Osteocyte (in vitro differentiated cells): ENCODE measurements at regions not wholly inside any gene's neighbourhood (a gene's known extent, or its start where the extent isn't known, plus 50 kb on each side); places are given as distances from the start of the nearest gene placed in this dataset.

Experiments used
- DNase-seq: peaks from one replicate; pipeline ENCODE4 v3.0.0; 2021; ENCODE audit warnings: mixed read lengths; ENCODE audit not compliant: unreplicated experiment; ENCODE audit errors: extremely low spot score
- H3K27ac Mint-ChIP-seq: one replicate; pipeline ENCODE4 v1.8.0; 2021; ENCODE audit warnings: mild to moderate bottlenecking, mixed read lengths; ENCODE audit not compliant: unreplicated experiment
- H3K27me3 Mint-ChIP-seq: one replicate; pipeline ENCODE4 v1.8.0; 2021; ENCODE audit warnings: mixed read lengths; ENCODE audit not compliant: unreplicated experiment
- H3K36me3 Mint-ChIP-seq: one replicate; pipeline ENCODE4 v1.8.0; 2021; ENCODE audit warnings: mixed read lengths; ENCODE audit not compliant: unreplicated experiment
- H3K4me1 Mint-ChIP-seq: one replicate; pipeline ENCODE4 v1.8.0; 2021; ENCODE audit warnings: mixed read lengths; ENCODE audit not compliant: unreplicated experiment
- H3K4me3 Mint-ChIP-seq: one replicate; pipeline ENCODE4 v1.8.0; 2021; ENCODE audit warnings: mild to moderate bottlenecking, moderate library complexity, mixed read lengths; ENCODE audit not compliant: unreplicated experiment
- H3K9me3 Mint-ChIP-seq: one replicate; pipeline ENCODE4 v1.8.0; 2021; ENCODE audit warnings: mixed read lengths; ENCODE audit not compliant: unreplicated experiment
- TF ChIP-seq, protein P1 (sequence below): fragments of 200-600 bp; sonication (generic); IDR thresholded peaks from 2 replicates; pipeline ENCODE4 v1.5.0; 2021; ENCODE audit warnings: antibody characterized with exemption, mild to moderate bottlenecking, moderate library complexity

DNA sequence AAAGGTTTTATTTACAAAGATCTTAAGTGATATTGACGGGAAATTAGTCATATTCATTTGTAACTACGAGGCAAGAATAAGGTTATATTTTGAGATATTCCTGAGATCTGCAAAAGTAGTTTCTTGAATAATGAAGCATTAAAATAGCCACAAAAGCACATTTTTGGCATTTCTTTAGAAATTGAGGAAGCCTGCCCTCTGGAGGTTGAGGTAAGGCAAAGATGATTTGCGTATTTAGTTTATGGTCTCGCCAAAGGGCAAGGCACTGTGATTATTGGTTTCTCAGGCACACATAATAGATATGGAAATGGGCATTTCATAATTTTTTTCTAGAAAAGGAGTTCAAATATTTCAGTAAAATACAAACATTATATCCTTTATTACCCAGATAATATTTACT is 143.7 kb upstream of the RPRM start:
- Mint-ChIP-seq H3K4me1 (no peaks in the 10 kb centered on the region), H3K4me3 (no peak overlapping the region), H3K27me3 (no peaks in the 10 kb centered on the region), H3K27ac (no peak overlapping the region), H3K9me3 (peaks cover 24% of the 10 kb centered on the region), H3K36me3 (no peaks in the 10 kb centered on the region)
- TF ChIP-seq, protein P1, sequence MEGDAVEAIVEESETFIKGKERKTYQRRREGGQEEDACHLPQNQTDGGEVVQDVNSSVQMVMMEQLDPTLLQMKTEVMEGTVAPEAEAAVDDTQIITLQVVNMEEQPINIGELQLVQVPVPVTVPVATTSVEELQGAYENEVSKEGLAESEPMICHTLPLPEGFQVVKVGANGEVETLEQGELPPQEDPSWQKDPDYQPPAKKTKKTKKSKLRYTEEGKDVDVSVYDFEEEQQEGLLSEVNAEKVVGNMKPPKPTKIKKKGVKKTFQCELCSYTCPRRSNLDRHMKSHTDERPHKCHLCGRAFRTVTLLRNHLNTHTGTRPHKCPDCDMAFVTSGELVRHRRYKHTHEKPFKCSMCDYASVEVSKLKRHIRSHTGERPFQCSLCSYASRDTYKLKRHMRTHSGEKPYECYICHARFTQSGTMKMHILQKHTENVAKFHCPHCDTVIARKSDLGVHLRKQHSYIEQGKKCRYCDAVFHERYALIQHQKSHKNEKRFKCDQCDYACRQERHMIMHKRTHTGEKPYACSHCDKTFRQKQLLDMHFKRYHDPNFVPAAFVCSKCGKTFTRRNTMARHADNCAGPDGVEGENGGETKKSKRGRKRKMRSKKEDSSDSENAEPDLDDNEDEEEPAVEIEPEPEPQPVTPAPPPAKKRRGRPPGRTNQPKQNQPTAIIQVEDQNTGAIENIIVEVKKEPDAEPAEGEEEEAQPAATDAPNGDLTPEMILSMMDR = no peak
- DNase-seq = no peak

DNA sequence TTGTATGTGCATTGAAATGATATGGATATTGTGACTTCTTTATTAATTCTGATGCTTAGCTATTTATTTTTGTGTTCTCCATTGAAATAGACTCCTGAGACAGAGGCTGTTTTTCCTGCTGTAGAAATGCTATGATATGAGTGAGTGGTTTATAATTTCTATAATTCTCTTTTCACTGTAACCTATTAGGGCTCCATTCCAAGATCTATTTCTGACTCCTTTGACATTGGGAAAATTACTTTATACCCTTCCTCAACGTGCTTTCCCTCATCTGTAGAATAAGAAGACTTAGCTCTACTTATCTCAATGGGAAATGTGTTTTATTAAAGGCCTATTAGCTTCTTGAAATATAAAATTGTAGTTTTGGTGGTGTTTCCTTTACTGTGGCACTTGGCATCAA is 144.5 kb upstream of the RPRM start:
- no peak for DNase-seq

DNA sequence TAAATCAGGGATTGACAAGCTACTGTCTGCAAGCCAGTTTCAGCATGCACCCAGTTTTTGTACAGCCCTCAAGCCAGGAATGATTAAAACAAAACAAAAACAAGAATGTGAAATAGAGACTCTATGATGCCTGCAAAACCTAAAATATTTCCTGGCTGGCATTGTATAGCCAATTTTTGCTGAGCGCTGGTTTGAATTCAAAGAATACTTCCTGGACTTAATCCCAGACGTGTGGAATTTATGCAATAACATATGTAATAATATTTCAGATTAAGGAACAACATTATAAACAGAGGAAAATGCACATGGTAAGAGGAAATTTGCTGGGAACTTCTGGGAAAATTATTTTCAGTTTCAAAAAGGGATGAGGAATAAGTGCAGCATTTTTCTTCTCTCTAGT is 148.1 kb upstream of the RPRM start:
- Mint-ChIP-seq H3K27me3 (no peaks in the 10 kb centered on the region), H3K36me3 (no peaks in the 10 kb centered on the region), H3K9me3 (peaks cover 5% of the 10 kb centered on the region), H3K4me1 (no peaks in the 10 kb centered on the region), H3K27ac (no peak overlapping the region), H3K4me3 (no peak overlapping the region)
- no peak for DNase-seq
- TF ChIP-seq, protein P1 = no peak

More for the DNA sequence above, 144.5 kb upstream of the RPRM start:
- H3K9me3 Mint-ChIP-seq = peaks cover 20% of the 10 kb centered on the region
- no peaks in the 10 kb centered on the region for H3K36me3 Mint-ChIP-seq
- TF ChIP-seq, protein P1 = no peak
- no peaks in the 10 kb centered on the region for H3K4me1 Mint-ChIP-seq
- no peak overlapping the region for H3K4me3 Mint-ChIP-seq
- H3K27me3 Mint-ChIP-seq = no peaks in the 10 kb centered on the region
- H3K27ac Mint-ChIP-seq = no peak overlapping the region

DNA sequence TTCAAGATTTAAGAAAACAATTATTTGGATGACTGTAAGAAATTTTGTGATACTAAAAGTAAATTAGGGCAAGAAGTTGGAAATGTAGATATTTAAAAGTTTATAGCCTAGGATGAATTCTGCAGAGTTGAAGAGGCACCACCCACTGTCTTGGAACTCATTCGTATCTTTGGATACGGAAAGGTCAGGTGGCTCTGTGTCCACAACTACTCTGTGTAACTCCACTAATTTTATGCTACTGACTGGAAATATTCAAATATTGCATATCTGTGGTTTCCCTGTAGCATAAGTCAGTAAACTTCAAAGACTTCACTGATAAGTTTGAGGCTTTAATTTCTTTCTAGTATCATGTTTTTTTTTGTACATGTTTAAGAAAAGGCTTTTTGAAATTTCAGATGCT is 156.9 kb upstream of the RPRM start:
- TF ChIP-seq, protein P1 = no peak

DNA sequence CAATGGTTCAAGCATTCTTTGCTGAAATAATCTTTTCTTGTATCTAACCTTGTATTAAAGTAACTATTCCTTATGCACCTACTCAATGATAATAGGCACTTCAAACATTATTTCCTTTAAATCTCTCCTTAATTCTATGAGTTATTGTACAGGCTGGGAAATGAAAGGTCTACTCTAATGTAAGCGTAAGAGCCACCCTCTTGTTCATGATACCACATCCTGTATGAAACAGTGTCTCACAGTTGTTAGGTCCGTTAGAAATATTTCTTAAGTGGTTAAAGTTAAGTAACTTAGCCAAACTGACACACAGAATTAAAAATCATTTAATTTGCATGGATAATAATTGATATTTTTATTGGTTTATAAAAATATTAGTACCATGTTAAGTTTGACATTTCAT is 162.5 kb upstream of the RPRM start:
- Mint-ChIP-seq H3K9me3 (peaks cover 27% of the 10 kb centered on the region), H3K27me3 (no peaks in the 10 kb centered on the region), H3K36me3 (no peaks in the 10 kb centered on the region), H3K4me1 (no peaks in the 10 kb centered on the region), H3K27ac (no peak overlapping the region), H3K4me3 (no peak overlapping the region)
- TF ChIP-seq, protein P1 = no peak
- no peak for DNase-seq

More for the DNA sequence above, 156.9 kb upstream of the RPRM start:
- Mint-ChIP-seq H3K27me3 (no peaks in the 10 kb centered on the region), H3K9me3 (peaks cover 24% of the 10 kb centered on the region), H3K4me3 (no peak overlapping the region), H3K27ac (no peak overlapping the region), H3K4me1 (no peaks in the 10 kb centered on the region), H3K36me3 (no peaks in the 10 kb centered on the region)
- DNase-seq = no peak
